CD4-positive, alpha-beta T cell treated with Interleukin-21 for 1 hour (primary cell): ENCODE measurements at regions not wholly inside any gene's neighbourhood (a gene's known extent, or its start where the extent isn't known, plus 50 kb on each side); places are given as distances from the start of the nearest gene placed in this dataset.

Experiments used
- DNase-seq: peaks from one replicate; pipeline ENCODE4 v3.0.0-alpha.2; 2020

DNA sequence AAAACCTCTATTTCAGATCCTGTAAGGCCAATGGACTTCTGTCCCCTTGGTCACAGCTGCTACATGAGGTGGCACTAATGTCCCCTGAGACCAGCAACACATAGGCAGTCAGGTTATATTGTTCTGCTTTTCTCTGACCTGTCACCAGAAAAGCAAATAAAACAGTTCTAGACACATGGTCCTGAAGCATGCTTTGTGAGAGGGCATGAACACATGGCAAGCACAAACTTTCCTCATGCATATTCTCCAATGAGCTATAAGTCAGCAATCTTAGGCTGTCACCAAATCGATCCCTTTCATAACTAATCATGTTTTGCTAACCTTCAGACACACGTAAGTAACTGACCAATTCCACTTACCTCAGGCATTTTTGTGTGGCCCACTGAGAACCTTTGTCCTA, 225.4 kb upstream of the ZC3H12C start:
- DNase-seq = no peak

DNA sequence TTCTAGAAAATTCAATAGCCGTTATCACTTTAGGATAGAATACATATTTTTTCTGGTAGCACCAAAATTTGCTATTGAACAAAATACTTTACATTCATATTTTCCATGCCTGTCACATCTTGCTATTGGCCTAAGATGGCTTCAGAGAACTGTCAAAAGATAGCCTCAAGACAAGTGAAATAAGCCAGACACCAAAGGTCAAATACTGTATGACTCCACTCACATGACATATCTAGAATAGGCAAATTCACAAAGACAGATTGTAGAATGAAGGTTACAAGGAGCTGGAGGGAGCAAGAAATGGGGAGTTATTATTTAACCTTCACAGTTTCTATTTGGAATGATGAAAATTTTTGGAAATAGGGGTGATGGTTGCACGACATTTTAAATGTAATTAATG, 223.7 kb upstream of the ZC3H12C start:
- DNase-seq = no peak

DNA sequence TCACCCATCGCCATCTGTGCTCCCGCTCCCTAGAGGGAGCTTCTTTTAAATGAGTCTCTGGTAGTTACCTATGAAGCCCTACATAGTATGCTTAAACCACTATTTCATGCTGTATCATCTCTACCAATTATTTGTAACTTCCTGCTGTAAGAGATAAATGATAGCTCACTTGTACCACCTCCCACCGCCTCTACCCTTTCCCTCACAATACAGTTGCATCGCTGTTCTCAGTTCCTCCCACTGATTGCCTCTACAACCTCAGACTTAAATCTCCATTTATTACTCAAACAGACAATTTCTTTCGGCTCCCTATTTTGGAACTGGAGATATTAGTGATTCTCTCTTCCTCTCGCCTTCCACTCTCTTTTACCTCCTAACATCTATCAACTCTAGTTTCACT, 222.9 kb upstream of the ZC3H12C start:
- no peak for DNase-seq

DNA sequence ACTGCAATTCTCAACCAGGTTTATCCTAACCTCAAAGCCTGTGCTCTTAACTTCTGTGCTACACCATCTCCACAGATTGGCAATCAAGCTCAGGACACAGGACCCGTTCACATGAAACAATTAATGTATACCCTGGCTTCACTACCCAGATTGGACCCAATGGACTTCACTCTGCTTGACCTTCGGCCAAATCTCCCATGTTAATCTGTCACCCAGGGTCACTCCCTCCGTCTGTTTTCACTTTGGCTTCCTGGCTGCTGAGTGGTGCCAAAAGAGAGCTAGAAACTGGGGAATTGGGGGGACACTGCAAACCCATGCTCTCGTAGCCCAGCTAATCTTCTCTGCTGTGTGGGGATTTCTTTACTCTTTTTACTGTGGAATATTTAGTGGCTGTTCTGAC, 216.1 kb upstream of the ZC3H12C start:
- DNase-seq = no peak

DNA sequence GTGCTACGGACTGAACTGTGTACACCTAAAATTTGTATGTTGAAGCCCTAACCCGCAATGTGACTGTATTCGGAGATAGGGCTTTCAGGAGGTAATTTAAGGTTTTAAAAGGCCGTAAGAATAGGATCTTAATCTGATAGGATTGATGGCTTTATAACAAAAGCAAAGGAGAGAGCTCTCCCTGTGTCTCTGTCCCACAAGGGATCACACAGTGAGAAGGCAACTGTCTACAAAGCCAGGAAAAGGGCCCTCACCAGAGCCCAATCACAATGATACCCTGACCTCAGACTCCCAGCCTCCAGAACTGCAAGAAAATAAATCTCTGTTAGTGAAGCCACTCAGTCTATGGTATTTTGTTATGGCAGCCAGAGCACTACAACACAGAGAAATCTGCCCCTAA, 208.7 kb upstream of the ZC3H12C start:
- DNase-seq = no peak

DNA sequence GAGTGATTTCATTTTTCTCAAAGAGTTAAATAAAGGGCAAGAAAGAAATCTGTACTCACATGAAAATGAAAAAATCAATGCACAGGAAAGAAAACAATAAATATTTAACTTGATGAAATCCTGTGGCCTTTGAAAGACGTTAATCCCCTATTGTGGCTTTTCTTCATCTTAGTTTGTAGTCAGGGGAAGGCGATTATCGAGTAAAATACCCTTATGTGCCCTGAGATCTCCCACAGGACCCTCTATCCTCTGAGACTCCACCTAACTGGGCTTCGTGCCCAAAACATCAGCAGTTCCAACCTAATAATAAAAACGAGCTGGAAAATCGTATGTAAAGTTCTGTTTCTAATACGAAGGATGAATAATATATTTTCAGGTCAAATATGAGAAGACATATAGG, 208.2 kb upstream of the ZC3H12C start:
- no peak for DNase-seq

DNA sequence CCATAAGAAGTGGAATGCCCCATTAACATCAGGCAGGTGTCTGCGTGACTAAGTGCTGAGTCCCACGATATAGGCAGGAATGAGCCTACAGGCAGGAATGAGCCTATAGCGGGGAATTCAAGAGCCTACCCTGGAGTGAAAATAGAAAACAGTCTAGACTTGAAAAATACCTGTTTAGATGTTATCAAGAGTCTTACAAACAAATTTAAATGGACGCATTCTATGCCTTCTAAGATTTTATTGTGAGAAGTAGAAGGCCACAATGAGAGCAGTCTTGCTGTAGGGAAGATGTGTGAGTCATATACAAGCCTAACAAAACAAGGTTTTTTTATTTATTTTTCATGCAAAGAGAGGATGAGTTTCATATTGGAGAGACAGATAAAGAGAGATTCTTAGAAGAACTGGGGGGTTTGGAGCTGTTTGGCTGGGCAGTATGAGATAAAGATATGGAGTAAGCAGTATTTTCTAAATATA, 200.8 kb upstream of the ZC3H12C start:
- DNase-seq = no peak

DNA sequence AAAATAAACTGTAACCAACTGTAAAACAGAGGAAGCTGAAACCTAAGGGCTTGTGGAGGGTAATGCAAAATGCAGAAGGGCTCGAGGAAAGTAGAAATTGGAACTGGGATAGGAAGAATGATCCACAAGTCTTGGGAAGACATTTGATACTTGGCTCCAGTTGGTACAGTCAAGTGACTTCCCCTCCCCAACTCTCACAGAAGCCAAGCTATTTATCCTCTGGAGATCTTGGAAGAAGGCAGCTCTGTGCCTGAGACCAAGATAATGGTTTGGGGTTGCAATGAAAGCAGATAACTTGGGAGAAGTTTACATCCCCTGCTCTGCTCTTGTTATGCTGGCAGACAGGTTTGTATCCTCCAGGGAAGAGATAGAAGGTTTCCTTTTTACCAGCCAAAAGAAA, 198.9 kb upstream of the ZC3H12C start:
- DNase-seq = no peak

DNA sequence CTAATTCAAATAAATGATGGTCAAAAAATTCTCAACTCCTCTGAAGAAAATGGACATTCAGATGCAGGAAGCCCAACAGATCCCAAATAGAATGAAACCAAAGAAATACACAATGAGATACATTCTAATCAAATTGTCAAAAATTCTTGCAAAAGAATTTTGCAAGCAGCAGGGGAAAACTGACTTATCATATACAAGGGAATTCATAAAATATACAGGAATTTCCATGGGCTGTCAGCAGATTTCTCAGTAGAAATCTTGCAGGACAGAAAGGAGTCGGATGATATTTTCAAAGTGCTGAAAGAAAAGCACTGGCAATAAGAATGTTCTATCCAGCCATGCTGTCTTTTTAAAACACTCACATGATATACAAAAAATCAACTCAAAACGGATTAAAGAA, 194.6 kb upstream of the ZC3H12C start:
- DNase-seq = no peak

DNA sequence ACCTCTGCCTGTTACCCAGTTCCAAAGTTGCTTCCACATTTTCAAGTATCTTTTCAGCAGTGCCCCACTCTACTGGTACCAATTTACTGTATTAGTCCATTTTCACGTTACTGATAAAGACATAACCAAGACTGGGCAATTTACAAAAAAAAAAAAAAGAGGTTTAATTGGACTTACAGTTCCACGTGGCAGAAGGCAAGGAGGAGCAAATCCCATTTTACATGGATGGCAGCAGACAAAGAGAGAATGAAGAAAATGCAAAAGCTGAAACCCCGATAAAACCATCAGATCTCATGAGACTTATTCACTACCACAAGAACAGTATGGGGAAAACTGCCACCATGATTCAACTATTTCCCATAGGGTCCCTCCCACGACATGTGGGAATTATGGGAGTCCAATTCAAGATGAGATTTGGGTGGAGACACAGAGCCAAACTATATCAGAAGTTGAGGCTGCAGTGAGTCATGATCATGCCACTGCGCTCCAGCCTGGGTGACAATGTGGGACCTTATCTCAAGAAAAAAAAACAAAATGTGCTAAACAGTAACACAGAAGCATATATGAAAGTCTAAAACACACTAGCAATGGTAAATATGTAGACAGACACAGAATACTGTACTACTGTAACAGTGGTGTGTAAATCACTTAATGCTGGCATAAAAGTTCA, 190.3 kb upstream of the ZC3H12C start:
- no peak for DNase-seq

DNA sequence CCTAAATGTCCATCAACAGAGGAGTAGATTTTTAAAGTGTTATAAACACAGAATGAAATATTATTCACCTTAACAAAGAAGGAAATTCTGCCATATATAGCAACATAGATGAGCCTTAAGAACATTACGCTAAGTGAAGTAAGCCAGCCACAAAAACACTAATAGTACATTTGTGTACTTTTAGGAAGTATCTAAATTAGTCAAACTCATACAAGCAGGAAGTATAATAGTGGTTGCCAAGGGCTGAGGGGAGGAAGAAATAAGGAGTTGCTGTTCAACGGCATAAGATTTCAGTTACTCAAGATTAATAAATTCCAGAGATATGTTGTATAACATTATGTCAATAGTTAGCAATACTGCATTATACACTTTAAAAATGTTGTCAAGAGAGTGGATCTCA, 181.7 kb upstream of the ZC3H12C start:
- no peak for DNase-seq

DNA sequence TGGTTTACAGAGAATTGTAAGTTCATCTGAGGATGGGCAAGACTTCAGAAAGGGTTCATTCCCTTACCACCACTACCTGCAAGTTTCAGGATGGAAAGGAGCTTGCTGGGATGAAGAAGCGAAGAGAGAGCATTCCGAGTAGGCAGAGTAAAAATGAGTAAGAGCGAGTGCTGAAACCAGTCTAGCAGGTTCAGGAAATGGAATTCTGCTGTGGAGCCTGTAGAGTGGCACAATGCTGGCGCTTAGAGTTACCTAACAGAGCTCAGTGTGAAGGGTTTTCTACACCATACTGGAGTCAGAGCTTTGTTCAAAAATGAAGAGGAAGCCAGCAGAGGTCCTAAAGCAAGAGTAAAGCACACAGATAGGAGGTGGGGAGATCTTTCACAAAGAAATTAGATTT, 179.2 kb upstream of the ZC3H12C start:
- DNase-seq = no peak

DNA sequence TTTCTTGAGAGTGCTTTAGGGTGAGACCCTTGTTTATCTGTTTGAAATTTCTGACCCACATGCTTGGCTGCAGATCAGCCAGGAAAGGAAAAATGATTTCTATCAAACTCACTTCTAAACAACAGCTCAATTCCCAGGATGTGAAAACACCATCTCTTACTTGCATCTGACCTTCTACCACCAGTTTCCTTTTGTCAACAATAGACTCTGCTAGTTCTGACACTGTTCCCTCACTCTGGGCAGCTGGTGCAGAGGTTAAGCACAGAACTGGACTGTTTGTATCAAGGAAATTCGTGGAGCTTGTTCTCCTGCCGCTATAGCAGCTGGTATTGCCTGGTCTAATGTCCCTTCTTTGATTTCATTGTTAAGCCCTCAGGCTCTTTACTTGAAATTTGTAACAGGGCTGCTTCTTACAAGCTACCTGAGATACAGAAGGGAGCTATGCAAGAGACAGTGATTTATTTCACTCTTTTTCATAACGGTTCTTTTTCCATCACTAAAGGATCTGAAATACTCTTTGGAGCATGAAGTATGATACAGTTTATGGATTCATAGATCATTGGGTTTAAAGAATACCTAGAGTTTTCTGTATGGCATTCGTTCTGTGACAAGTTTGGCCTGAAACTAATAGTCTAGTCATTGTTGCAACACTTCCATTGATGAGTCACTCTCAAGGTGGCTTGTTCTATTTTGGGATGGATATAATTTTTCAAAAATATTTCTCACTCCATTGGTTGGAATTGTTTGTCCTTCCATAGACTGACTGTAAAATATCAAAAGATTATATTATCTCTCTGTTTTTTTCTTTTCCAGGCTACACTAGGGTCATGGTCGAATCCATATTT, 178.2 kb upstream of the ZC3H12C start:
- DNase-seq = no peak

DNA sequence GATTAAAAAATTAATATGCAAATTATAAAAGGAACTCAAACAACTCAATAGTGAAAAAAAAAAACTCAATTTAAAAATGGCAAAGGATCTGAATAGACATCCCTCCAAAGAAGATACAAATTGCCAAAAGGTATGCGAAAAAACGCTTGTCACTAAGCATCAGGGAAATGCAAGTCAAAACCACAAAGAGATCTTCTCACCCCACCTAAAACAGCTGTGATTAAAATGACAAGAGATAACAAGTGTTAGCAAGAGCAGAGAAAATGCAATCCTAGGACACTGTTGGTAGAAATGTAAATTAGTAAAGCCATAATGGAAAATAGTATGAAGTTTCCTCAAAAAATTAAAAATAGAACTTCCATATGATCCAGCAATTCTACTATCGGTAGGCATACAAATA, 166.3 kb upstream of the ZC3H12C start:
- no peak for DNase-seq

DNA sequence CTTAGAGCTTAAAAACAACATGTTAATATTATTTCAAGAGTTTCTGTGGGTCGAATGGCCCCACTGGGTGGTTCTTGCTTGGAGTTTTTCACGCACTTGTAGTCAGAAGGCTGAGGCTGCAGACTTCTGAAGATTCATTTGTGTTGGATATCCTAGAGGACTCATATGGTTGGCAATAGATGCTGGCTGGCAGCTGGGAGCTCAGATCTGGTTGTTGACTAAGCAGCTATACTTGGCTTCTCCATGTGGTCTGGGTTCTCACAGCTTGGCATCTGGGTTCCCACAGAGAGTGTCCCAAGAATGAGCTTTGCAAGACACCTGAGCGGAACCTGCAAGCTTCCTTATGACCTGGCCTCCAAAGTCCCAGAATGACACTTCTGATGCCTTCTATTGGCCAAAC, 163.9 kb upstream of the ZC3H12C start:
- no peak for DNase-seq

DNA sequence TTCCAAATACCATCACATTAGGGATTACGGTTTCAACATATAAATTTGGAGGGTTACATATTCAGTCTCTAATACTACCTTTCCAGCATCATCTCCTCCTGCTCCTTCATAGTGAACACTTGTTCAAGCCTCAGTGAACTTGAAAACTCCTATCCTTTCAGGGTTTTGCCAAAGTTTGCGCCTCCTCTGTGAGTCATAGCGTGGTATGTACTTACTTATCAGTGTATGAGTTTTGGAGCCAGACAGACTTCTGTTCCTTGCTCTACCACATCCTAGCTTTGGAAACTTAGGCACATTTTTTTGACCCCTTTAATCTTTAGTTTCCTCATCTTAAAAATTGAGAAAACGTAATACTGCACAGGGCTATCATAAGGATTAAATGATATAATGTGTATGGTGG, 160.1 kb upstream of the ZC3H12C start:
- DNase-seq = no peak

DNA sequence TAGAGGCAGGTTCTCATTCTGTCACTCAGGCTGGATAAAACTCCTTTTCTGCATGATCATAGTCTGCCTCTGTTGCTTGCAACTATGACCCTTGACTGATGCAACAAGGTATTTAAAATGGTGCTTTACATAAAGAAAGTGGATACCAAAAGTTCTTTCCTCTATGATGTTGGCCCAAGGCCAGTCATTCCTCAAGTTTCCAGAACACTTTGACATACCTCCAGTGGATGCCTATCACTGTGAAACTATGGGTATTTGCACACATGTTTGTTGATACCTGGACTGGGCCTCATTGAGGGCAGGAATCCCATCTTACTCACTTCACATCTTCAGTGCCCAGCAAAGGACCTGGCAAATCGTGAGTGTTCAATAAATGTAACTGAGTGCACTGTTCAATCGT, 159.0 kb upstream of the ZC3H12C start:
- DNase-seq = no peak

DNA sequence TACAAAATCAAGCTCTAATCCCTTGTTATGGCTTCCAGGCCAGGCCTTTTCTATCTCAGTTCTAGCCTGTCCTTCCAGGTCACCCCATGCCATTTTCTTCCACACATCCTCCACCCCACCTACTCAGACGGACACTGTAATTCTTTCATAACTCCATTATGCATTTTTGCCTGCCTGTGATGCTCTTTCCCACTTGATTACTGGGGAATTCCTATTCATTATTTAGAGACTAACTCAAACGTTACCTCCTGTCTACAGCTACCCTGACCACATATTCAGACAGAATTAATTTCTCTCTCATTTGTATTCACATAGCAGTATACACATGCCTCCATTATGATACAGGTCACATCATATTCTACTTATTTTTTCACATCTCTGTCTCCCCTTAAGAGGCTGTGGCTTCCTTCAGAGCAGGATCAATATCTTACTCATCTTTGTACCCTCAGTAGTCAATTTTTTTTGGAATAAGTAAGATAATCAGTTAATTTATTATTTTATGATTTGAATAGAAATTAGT, 156.5 kb upstream of the ZC3H12C start:
- no peak for DNase-seq

DNA sequence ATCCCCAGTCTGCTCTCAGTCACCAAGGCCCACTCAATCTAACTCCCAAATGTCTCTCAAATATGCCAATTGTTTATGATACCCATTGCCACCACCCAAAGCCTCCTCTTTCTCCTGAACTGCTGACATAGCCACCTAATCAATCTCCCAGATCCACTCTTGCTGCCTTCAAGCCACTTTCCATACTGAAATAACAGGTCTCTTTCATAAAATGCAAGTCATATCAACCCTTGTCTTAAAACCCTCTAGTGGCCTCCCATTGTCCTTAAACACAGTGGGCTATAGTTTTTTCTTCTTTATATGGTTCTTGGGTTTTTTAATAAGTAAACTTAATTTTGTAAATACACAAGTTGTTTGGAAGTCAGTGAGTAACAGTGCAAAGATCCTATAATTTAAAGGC, 155.2 kb upstream of the ZC3H12C start:
- no peak for DNase-seq

DNA sequence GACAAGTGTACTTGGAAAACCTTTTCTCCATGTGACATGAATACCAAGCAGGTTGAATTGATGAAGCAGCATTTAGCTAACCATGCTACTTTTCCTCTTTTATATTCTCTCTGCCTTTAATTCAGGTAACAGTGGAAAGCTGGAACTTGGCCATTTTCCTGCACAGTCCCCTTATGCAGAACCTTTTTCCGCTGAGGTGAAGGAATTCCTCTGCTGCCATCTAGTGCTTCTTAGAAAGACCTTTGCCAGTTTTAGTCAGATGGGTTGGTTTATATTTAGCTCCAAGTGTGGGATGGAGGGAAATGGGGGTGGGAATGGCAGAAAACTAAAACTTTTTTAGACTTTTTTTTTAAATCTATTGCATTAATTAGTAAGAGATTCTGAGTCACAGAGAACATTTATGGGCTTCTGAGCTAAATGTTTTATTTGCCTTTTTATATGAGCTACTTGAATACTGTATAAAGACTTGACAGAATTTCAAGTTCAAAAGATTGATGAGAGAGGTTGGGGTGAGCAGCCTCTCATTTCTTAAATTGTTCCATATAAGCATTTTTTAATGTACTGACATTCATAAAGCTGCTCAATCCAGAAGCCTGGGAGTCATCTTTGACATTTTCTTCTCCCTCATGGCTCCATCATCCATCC, 153.9 kb upstream of the ZC3H12C start:
- DNase-seq = no peak

DNA sequence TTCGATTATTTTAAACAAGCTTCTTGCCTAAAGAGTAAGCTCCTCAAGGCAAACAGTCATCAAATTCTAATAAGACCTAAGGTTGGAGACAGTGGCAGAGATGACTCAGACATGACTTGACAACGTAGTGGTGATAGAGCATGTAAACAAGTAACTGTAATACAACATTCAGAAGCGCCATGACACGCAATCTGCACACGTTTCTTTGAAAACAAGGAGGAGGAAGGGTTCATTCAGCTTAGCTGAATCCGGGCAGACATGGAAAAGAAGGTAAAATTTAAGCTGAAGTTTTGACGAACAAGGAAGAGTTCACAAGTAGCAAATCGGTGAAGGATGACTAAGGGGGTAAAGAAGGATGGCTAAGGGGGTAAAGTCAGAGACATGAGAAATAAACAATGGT, 152.4 kb upstream of the ZC3H12C start:
- no peak for DNase-seq

DNA sequence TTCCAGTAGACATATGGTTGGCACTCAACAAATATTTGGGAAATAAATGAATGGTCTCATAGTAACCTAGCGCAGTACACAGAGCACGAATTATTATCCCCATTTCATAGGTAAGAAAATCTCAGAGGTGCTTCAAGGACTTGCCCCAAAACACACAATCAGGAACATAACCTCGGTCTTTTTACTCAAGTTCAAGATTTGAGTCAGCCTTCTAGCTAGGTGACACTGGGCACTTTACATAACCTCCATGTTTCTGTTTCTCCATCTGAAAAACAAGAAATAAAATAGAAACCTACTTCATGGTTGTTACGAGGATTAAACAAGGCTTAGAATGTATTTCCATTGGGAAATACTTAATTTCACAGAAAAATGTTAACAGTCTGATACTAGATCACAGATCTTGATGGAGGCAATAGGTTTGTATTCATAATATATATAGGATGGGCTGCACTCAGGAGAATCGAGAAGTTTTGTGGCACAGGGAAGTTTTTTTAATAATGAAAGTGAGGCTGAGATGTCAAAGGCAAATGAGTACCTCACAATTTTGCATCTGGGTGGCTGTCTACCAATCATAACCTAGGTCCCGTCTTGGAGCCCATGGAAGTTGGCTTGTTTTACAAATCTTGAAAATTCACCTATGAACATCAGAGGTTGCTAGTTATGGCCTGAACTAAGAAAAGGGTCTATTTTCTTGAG, 147.4 kb upstream of the ZC3H12C start:
- no peak for DNase-seq

DNA sequence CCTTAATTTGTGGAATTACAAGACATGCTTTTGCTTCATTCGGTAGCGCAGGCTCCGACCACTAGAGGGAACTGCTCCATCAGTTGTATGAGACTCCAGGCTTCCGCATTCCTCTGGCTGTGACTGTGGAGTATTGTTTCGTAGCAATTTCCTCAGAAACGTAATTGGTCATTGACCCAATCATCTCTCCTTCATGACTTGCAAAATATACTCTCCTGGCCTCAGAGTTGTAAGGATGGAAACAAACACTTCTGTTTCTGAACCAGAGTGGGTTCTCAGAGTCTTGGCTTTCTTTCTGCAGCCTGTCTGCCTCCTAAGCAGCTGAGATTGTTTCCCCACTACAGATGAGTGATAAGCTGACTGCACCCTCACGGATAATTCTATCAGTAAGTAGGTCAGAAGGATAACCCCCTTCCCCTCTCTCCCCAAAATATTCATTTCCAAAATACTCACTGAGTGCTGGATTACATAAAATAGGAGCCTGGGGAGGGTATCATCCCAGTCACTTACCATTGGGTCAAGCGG, 146.8 kb upstream of the ZC3H12C start:
- peak; percentile 59 for DNase-seq
